Fibroblast of the aortic adventitia (primary cell): ENCODE measurements at regions not wholly inside any gene's neighbourhood (a gene's known extent, or its start where the extent isn't known, plus 50 kb on each side); places are given as distances from the start of the nearest gene placed in this dataset.

Experiments
- DNase-seq: peaks from one replicate; pipeline ENCODE4 v3.0.0-alpha.2; 2010; ENCODE audit warnings: low read depth
- H3K4me3 ChIP-seq: 2 replicates; pipeline ENCODE4 v1.5.1; 2011; ENCODE audit warnings: low read depth, mild to moderate bottlenecking, control low read depth, low read length, moderate library complexity
- CTCF ChIP-seq: IDR thresholded peaks from 2 replicates; pipeline ENCODE4 v1.5.1; 2011; ENCODE audit warnings: mild to moderate bottlenecking, low read length, control low read depth, inconsistent platforms; ENCODE audit not compliant: insufficient read depth

- H3K4me3 ChIP-seq, result no peak overlapping the region
- no peak for TF ChIP-seq CTCF
- no peak for DNase-seq
Measured at GRCh38 chr1:80244372-80244771, 1237.8 kb upstream of the ADGRL4 start.

GRCh38 chr1:80241566-80241965 lies 1235.0 kb upstream of the ADGRL4 start:
- no peak for TF ChIP-seq CTCF
- no peak for DNase-seq
- no peak overlapping the region for H3K4me3 ChIP-seq

- no peak for DNase-seq
- no peak overlapping the region for H3K4me3 ChIP-seq
- no peak for TF ChIP-seq CTCF
Measured at GRCh38 chr1:80225510-80225909, 1219.0 kb upstream of the ADGRL4 start.

- no peak for TF ChIP-seq CTCF
- H3K4me3 ChIP-seq, result no peak overlapping the region
Measured at GRCh38 chr1:80221319-80221718, 1214.8 kb upstream of the ADGRL4 start.

GRCh38 chr1:80218112-80218511 lies 1211.6 kb upstream of the ADGRL4 start:
- H3K4me3 ChIP-seq, result no peak overlapping the region
- DNase-seq, result peak; percentile 68
- TF ChIP-seq CTCF, result peak; percentile 66

More at GRCh38 chr1:80221319-80221718, 1214.8 kb upstream of the ADGRL4 start:
- DNase-seq, result no peak

GRCh38 chr1:80217377-80217986 lies 1211.0 kb upstream of the ADGRL4 start:
- no peak overlapping the region for H3K4me3 ChIP-seq
- DNase-seq, result peak; percentile 74
- peak; percentile 67 for TF ChIP-seq CTCF
